GDM1 (cell line): ENCODE measurements at regions not wholly inside any gene's neighbourhood (a gene's known extent, or its start where the extent isn't known, plus 50 kb on each side); places are given as distances from the start of the nearest gene placed in this dataset.
"Not testable (repeated sequence)": the region's sequence is repeated elsewhere in the genome, so short reads cannot be mapped to it uniquely, and the experiment has no call there.

Experiments
- DNase-seq: peaks from one replicate; lab custom pipeline; 2025; lab: John Stamatoyannopoulos, UW

GRCh38 chr19:27746691-27747380 lies 1466.1 kb downstream of the UQCRFS1 start:
- DNase-seq, result no peak

DNA sequence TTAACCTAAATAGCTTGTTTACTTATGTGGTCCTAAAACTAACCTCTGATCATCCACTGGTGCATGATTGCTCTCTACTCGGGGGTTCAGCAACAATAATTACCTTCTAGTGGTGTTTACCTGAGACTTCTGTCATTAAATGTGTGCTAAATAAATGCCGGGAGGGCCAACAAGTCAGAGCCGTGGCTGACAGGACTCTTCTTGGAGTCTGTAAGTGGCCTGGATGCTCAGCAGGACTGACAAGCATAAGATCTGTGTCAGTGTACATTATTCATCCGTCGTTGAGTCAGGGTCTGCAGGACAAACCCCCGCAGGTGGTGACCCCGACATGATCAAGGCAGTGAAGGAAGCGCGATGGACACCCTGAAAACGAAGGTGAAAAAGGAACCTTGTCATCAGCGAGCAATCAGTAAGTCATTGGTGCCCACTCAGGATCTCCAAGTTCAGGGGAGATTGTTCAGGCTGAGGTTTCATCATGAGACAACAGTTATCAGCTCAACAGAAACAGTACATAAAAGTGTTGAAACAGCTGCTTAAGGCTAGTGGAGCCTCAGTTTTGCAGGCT lies 1466.9 kb downstream of the UQCRFS1 start:
- DNase-seq, result no peak

- DNase-seq, result no peak
Observed at GRCh38 chr19:27744926-27745768, 1467.8 kb downstream of the UQCRFS1 start.

DNA sequence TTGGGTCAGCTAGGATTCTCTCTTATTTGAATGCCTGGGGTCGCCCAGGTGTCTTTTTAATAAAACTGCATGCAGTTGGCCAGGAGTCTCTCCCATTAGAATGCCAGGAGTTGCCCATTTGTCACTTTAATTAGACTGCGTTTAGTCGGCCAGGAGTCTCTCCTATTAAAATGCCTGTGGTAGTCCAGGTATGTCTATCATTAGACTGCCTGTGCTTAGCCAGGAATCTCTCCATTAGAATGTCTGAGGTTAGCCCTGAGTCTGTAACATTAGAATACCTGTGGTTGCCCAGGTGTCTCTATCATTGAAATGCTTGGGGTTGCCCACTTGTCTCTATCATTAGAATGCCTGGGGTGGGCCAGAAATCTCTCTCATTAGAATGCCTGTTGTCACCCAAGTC lies 1470.9 kb downstream of the UQCRFS1 start:
- no peak for DNase-seq

GRCh38 chr19:27741236-27741635 lies 1471.7 kb downstream of the UQCRFS1 start:
- DNase-seq, result no peak

GRCh38 chr19:27740396-27740795 lies 1472.6 kb downstream of the UQCRFS1 start:
- no peak for DNase-seq

- DNase-seq, result no peak
Observed at GRCh38 chr19:27738569-27739193, 1474.3 kb downstream of the UQCRFS1 start.

DNA sequence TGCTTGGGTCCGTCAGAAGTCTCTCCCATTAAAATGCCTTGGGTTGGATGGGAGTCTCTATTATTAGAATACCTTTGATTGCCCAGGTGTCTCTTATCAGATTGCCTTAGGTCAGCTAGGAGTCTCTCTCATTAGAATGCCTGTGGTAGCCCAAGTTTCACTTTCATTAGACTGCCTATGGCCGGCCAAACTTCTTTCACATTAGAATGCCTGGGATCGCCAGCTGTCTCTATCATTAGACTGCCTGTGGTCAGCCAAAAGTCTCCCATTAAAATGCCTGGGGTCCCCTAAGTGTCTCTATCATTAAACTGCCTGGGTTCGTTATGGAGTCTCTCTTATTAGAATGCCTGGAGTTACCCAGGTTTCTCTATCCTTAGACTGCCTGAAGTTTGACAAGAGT lies 1476.7 kb downstream of the UQCRFS1 start:
- no peak for DNase-seq

DNA sequence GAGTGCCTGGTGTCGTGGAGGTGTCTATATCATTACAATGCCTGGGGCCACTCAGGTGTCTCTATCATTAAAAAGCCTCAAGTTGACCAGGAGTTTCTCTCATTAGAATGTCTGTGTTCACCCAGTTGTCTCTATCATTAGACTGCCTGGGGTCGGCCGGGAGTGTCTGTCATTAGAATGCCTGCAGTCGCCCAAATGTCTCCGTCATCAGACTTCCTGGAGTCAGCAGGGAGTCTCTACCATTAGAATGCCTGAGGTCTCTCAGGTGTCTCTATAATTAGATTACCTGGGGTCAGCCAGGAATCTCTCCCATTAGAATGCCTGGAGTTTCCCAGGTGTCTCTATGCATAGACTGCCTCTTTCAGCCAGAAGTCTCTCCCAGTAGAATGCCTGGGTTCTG lies 1477.6 kb downstream of the UQCRFS1 start:
- no peak for DNase-seq

DNA sequence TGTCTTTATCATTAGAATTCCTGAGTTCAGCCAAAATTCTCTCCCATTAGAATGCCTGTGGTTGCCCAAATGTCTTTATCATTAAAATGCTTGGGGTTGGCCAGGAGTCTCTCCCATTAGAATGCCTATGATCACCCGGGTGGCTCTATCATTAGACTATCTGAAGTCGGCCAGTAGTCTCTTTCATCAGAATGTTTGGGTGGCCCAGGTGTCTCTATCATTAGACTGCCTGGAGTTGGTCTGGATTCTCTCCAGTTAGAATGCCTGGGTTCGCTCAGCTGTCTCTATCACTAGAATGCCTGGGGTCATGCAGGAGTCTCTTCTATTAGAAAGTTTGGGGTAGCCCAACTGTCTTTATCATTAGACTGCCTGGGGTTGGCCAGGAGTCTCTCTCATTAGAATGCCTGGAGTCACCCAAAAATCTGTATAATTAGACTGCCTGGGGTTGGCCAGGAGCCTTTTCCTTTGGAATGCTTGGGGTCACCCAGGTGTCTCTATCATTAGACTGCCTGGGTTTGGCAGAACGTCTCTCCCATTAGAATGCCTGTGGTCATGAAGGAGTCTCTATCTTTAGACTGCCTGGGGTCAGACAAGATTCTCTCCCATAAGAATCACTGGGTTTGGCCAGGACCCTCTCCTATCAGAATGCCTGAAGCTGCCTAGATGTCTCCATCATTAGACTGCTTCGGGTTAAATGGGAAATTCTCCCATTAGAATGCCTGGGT lies 1478.3 kb downstream of the UQCRFS1 start:
- no peak for DNase-seq

- no peak for DNase-seq
Observed at GRCh38 chr19:27733551-27734266, 1479.2 kb downstream of the UQCRFS1 start.

- no peak for DNase-seq
Observed at GRCh38 chr19:27729332-27729731, 1483.6 kb downstream of the UQCRFS1 start.

DNA sequence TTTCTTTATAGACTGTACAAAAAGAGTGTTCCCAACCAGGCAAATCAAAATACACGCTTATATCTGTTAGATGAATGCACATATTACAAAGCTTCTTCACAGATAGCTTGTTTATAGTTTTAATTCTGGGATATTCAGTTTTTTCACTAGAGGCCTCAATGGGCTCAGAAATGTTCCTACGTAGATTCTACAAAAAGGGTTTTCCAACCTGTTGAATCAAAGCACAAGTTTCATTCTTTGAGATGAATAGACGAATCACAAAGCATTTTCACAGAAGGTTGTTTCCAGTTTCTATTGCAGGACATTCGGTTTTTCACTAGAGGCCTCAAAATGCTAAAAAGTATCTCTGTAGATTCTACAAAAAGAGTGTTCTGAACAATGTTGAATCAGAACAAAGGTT lies 1490.3 kb downstream of the UQCRFS1 start:
- no peak for DNase-seq

- no peak for DNase-seq
Observed at GRCh38 chr19:27720155-27720554, 1492.8 kb downstream of the UQCRFS1 start.

DNA sequence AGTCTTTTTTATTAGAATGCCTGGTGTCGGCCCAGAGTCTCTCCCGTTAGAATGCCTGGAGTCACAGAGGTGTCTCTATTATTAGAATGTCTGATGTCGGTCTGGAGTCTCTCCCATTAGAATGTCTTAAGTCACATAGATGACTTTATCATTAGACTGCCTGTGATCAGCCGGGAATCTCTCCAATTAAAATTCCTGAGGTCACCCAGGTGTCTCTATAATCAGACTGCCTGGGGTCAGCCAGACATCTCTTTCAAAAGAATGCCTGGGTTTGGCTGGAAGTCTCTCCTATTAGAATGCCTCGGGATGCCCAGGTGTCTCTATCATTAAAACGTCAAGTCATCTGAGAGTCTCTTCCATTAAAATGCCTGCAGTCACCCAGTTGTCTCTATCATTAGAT lies 1493.9 kb downstream of the UQCRFS1 start:
- no peak for DNase-seq

DNA sequence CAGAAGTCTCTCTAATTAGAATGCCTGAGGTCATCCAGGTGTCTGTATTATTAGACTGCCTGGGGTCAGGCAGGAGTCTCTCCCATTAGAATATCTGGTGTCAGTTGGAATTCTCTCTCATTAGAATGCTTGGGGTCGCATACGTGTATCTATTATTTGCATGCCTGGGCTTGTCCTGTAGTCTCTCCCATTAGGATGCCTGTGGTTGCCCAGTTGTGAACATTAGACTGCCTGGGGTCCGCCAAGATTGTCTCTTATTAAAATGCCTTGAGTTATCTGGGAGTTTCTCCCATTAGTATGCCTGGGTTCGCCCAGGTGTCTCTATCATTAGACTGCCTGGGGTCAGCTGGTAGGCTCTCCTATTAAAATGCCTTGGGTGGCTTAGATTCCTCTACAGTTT lies 1494.7 kb downstream of the UQCRFS1 start:
- DNase-seq, result no peak

- DNase-seq, result no peak
Observed at GRCh38 chr19:27717825-27718224, 1495.1 kb downstream of the UQCRFS1 start.

DNA sequence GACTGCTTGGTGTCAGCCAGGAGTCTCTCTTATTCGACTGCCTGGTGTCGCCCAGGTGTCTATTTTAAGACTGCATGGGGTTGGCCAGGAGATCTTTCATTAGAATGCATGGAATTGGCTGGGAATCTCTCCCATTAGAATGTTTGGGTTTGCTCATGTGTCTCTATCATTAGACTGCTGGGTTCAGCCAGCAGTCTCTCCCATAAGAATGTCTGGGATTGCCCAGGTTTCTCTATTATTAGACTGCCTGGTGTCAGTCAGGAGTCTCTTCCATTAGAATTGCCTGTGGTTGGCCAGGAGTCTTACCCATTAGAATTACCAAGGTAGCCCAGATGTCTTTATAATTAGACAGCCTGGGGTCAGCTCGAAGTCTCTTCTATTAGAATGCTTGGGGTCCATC lies 1496.0 kb downstream of the UQCRFS1 start:
- DNase-seq, result no peak

GRCh38 chr19:27714857-27715256 lies 1498.1 kb downstream of the UQCRFS1 start:
- DNase-seq, result no peak

GRCh38 chr19:27709496-27709895 lies 1503.5 kb downstream of the UQCRFS1 start:
- no peak for DNase-seq

DNA sequence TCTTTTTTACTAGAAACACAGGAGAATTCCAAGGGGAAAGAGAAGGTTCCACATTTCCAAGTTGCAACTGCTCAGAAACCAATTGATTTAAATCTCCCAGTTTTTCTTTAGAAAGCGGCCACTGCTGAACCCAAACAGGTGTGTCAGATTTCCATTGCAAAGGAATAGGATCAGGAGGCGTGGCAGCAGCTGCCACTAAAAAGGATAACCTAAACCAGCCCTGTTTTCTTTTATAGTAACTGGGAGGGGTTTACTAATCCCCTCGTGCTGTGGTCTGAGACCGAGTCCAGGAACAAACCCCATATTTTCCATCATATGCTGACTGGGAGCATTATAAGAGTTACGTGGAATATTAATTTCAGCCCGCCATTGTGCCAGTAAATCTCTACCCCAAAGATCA lies 1504.0 kb downstream of the UQCRFS1 start:
- DNase-seq, result not testable (repeated sequence)
